Esophagus (tissue), 2 donors: ENCODE measurements at regions not wholly inside any gene's neighbourhood (a gene's known extent, or its start where the extent isn't known, plus 50 kb on each side); places are given as distances from the start of the nearest gene placed in this dataset.

ENCODE experiments used
- H3K27ac ChIP-seq, 2 donors: one replicate each; pipeline ENCODE4 v1.5.1; 2013; ENCODE audit warnings: low read depth in 2 of 2, mild to moderate bottlenecking in 2 of 2, inconsistent platforms in 1 of 2, low read length in 1 of 2, moderate library complexity in 1 of 2
- H3K27me3 ChIP-seq, 2 donors: one replicate each; pipeline ENCODE4 v1.6.1; 2013; ENCODE audit warnings: low read length in 2 of 2, control low read depth in 1 of 2, mild to moderate bottlenecking in 1 of 2; ENCODE audit not compliant: insufficient read depth in 2 of 2, control insufficient read depth in 1 of 2
- H3K36me3 ChIP-seq, 2 donors: one replicate each; pipeline ENCODE4 v1.6.1; 2013; ENCODE audit warnings: low read length in 1 of 2; ENCODE audit not compliant: control insufficient read depth in 2 of 2, insufficient read depth in 2 of 2
- H3K4me1 ChIP-seq, 2 donors: one replicate each; pipeline ENCODE4 v1.6.1; 2013; ENCODE audit warnings: low read length in 1 of 2; ENCODE audit not compliant: control insufficient read depth in 2 of 2, insufficient read depth in 2 of 2
- H3K4me3 ChIP-seq, 2 donors: one replicate each; pipeline ENCODE4 v1.5.1; 2013; ENCODE audit warnings: low read length in 2 of 2, mild to moderate bottlenecking in 2 of 2, low read depth in 1 of 2, moderate library complexity in 1 of 2
- H3K9me3 ChIP-seq, 2 donors: one replicate each; pipeline ENCODE4 v1.6.1; 2013; ENCODE audit warnings: mild to moderate bottlenecking in 2 of 2, low read depth in 1 of 2, low read length in 1 of 2, moderate library complexity in 1 of 2; ENCODE audit not compliant: control insufficient read depth in 2 of 2, insufficient read depth in 1 of 2
- WGBS, 2 donors: extraction: QIAGEN DNeasy Blood & Tissue Kit; methylation state at CpG; one replicate each; pipeline ENCODE4 v1.1.7; 2013; 5-methylcytosine and 5-hydroxymethylcytosine counted together
- donor health status: healthy with polysubstance abuse.
- donor health status: Bipolar disorder and iron deficiency.

GRCh38 chr11:15615398-15616096 lies 500.8 kb downstream of the INSC start:
- H3K27me3 ChIP-seq = peaks cover 0 to 6% of the 10 kb centered on the region in 2 donors
- WGBS, 2 donors = 71 to 74% methylated on average over 2 of the region's 2 CpGs
- no peak overlapping the region for H3K27ac ChIP-seq
- no peaks in the 10 kb centered on the region for H3K36me3 ChIP-seq
- H3K4me1 ChIP-seq = no peaks in the 10 kb centered on the region
- H3K9me3 ChIP-seq = no peaks in the 10 kb centered on the region
- no peak overlapping the region for H3K4me3 ChIP-seq

DNA sequence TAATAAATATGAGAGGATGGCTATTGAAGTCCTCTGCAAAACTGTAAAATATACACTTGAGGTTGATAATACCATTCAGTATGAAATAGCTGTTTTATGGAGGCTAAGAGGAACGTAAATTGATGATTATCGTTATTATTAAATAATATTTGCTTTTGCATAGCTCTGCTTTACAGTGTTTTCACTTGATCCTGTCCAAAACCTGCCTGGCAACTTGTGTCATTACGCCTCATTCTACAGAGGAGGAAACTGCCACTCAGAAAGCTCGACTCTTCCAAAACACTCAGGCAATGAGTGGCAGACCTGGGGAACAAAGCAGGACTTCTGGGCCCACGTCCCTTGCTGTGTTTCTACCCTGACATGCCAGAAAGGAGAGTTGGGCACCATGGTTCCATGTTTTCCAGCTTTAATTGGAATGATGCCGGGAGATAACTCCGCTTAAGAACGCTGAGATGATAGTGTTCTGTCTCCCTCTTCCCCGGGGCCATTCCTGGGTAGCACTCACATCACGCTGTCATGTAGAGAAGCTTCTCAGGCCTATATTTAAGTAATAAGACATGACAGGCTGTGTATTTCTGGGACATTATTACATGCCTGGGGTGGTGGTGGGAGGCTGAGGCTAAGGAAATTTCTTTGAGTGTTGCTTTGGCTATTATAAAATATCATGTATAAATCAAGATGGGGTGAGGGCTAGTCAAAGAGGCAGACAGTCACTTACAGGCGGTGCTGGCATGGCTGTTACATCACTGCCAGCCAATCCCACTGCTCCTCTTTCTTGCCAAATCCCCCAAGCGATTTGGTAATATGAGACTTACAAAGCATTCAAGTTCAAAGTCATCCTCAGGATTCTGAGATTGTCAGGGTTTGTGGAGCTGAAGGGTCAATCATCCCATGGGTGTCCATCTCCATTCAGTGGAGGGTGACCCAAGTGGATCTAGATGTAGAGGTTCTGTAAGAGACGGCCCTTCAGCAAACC lies 501.7 kb downstream of the INSC start:
- H3K27me3 ChIP-seq = peaks cover 0 to 6% of the 10 kb centered on the region in 2 donors
- H3K4me1 ChIP-seq = no peaks in the 10 kb centered on the region
- no peaks in the 10 kb centered on the region for H3K9me3 ChIP-seq
- no peak overlapping the region for H3K27ac ChIP-seq
- H3K4me3 ChIP-seq = no peak overlapping the region
- H3K36me3 ChIP-seq = no peaks in the 10 kb centered on the region
- 90 to 91% methylated on average over 13 of the region's 13 CpGs for WGBS, 2 donors

GRCh38 chr11:15617126-15617525 lies 502.4 kb downstream of the INSC start:
- WGBS, 2 donors = 93 to 95% methylated on average over 5 of the region's 5 CpGs
- peaks cover 0 to 8% of the 10 kb centered on the region in 2 donors for H3K27me3 ChIP-seq
- no peak overlapping the region for H3K4me3 ChIP-seq
- H3K9me3 ChIP-seq = no peaks in the 10 kb centered on the region
- H3K4me1 ChIP-seq = no peaks in the 10 kb centered on the region
- no peak overlapping the region for H3K27ac ChIP-seq
- H3K36me3 ChIP-seq = no peaks in the 10 kb centered on the region

- Histone ChIP-seq H3K4me1 (no peaks in the 10 kb centered on the region), H3K36me3 (no peaks in the 10 kb centered on the region), H3K27me3 (peaks cover 0 to 8% of the 10 kb centered on the region in 2 donors), H3K27ac (no peak overlapping the region), H3K4me3 (no peak overlapping the region), H3K9me3 (no peaks in the 10 kb centered on the region)
- 65 to 85% methylated on average over 2 of the region's 2 CpGs for WGBS, 2 donors
Observed at GRCh38 chr11:15618583-15619032, 503.9 kb downstream of the INSC start.

- Histone ChIP-seq H3K27me3 (peaks cover 0 to 8% of the 10 kb centered on the region in 2 donors), H3K27ac (no peak overlapping the region), H3K4me1 (no peaks in the 10 kb centered on the region), H3K36me3 (no peaks in the 10 kb centered on the region), H3K9me3 (no peaks in the 10 kb centered on the region), H3K4me3 (no peak overlapping the region)
- WGBS, 2 donors = 74 to 84% methylated on average over 5 of the region's 5 CpGs
Observed at GRCh38 chr11:15621565-15621964, 506.8 kb downstream of the INSC start.

DNA sequence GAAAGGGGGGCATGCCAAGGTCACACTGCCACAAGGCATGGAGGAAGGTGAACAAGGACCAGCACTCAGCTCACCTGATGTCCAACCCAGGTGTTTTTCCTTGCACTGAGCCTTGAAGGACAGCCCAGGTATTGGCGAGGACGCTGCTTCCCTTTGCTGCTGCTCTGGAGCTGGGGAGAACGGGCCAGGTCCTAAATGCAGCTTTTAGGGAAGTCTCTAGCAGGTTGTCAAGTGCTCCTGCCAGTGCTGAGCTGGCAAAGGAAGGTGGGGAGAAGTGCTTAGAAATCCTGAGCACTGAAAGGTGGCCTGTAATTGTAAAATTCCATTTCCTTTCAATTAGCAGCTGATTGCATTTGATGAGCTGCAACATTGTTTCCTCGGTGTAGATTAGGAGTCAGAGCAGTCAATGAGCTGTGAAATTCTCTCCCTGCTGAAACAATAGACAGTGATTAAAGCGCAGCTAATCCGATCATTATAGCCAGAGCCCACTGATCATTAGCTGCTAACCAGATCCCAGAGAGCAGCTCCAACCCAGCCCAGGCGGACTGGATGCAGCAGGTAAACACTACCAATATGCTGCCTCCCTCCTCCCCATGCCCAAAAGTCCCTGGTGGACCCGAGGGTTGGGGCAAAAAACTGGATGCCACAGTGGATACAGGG lies 507.6 kb downstream of the INSC start:
- Histone ChIP-seq H3K36me3 (no peaks in the 10 kb centered on the region), H3K4me3 (no peak overlapping the region), H3K9me3 (no peaks in the 10 kb centered on the region), H3K4me1 (no peaks in the 10 kb centered on the region), H3K27me3 (peaks cover 0 to 8% of the 10 kb centered on the region in 2 donors), H3K27ac (no peak overlapping the region)
- 61 to 64% methylated on average over 8 of the region's 8 CpGs for WGBS, 2 donors

GRCh38 chr11:15624701-15625100 lies 510.0 kb downstream of the INSC start:
- Histone ChIP-seq H3K9me3 (no peaks in the 10 kb centered on the region), H3K27ac (no peak overlapping the region), H3K36me3 (no peaks in the 10 kb centered on the region), H3K27me3 (peaks cover 0 to 3% of the 10 kb centered on the region in 2 donors), H3K4me1 (no peaks in the 10 kb centered on the region), H3K4me3 (no peak overlapping the region)
- WGBS, 2 donors = 75 to 87% methylated on average over 4 of the region's 4 CpGs

DNA sequence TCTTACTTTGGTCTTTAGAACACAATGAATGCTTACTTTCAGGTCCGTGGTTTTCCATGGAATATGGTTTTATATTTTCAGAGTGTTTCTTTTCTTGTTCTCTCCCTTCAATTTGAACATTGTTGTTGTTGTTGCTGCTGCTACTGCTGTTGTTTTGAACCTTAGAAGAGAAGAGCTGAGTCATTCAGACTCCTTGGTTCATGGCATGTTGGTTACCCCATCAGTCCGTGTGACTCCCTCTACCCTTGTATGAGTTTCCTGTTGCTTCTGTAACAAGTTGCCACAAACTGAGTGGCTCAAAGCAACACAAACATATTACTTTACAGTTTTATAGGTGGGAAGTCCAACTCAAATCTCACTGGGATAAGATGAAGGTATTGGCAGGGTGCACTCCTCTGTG lies 511.0 kb downstream of the INSC start:
- peaks cover 0 to 3% of the 10 kb centered on the region in 2 donors for H3K27me3 ChIP-seq
- H3K9me3 ChIP-seq = no peaks in the 10 kb centered on the region
- H3K4me3 ChIP-seq = no peak overlapping the region
- H3K4me1 ChIP-seq = no peaks in the 10 kb centered on the region
- no peaks in the 10 kb centered on the region for H3K36me3 ChIP-seq
- WGBS, 2 donors = 83 to 87% methylated on average over 2 of the region's 2 CpGs
- no peak overlapping the region for H3K27ac ChIP-seq

DNA sequence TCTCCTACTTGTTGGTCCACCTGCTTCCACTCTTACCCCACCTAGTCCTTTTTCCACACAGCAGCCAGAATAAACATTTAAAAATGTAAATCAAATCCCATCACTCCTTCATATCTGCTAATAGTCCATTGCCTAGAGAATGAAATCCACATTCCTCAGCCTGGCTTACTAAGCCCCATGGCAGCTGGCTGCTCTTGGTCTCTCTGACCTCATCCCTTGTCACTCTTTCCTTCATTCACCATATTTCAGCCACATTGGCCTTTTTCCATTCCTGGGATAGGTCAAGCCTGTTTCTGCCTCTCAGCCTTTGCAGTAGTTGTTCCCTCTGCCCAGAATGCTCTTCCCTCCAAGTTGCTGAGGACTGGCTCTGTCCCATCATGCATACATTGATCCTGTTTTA lies 512.8 kb downstream of the INSC start:
- H3K4me1 ChIP-seq = no peaks in the 10 kb centered on the region
- H3K9me3 ChIP-seq = no peaks in the 10 kb centered on the region
- H3K27ac ChIP-seq = no peak overlapping the region
- no peaks in the 10 kb centered on the region for H3K27me3 ChIP-seq
- H3K4me3 ChIP-seq = no peak overlapping the region
- H3K36me3 ChIP-seq = no peaks in the 10 kb centered on the region
